GM23338 (cell line): ENCODE measurements at regions not wholly inside any gene's neighbourhood (a gene's known extent, or its start where the extent isn't known, plus 50 kb on each side); places are given as distances from the start of the nearest gene placed in this dataset.

Source experiments
- ATAC-seq: fragments of 200-7000 bp; cut with Tn5 transposase; 3 replicates; pipeline ENCODE4 v1.9.1; 2020
- DNase-seq: peaks from one replicate; pipeline ENCODE4 v3.0.0-alpha.2; 2015; ENCODE audit warnings: low spot score
- H2AFZ ChIP-seq: fragments of 200-600 bp; sonication (generic); 2 replicates; pipeline ENCODE4 v1.8.0; 2016; ENCODE audit warnings: antibody characterized with exemption, mild to moderate bottlenecking, moderate library complexity
- H3F3A ChIP-seq: fragments of 200-600 bp; sonication (generic); replicated peaks from 2 replicates; pipeline ENCODE4 v1.8.0; 2017; ENCODE audit warnings: antibody characterized with exemption, mixed run types, low read depth
- H3K27ac ChIP-seq: fragments of 200-600 bp; sonication (generic); 2 replicates; pipeline ENCODE4 v1.6.1; 2016; ENCODE audit warnings: low read depth
- H3K27me3 ChIP-seq: fragments of 200-600 bp; sonication (generic); 2 replicates; pipeline ENCODE4 v1.8.0; 2016; ENCODE audit warnings: mild to moderate bottlenecking, mixed run types, moderate library complexity; ENCODE audit not compliant: insufficient read depth
- H3K36me3 ChIP-seq: fragments of 200-600 bp; sonication (generic); 2 replicates; pipeline ENCODE4 v1.8.0; 2016; ENCODE audit warnings: mild to moderate bottlenecking; ENCODE audit not compliant: insufficient read depth
- H3K4me1 ChIP-seq: fragments of 200-600 bp; sonication (generic); 2 replicates; pipeline ENCODE4 v1.8.0; 2016; ENCODE audit warnings: mild to moderate bottlenecking, moderate library complexity; ENCODE audit not compliant: insufficient read depth
- H3K4me2 ChIP-seq: fragments of 200-600 bp; sonication (generic); 2 replicates; pipeline ENCODE4 v1.7.1; 2017; ENCODE audit warnings: mixed run types
- H3K4me3 ChIP-seq: fragments of 200-600 bp; sonication (generic); 2 replicates; pipeline ENCODE4 v1.6.1; 2016; ENCODE audit warnings: mixed run types
- H3K79me2 ChIP-seq: fragments of 200-600 bp; sonication (generic); replicated peaks from 2 replicates; pipeline ENCODE4 v1.8.0; 2017; ENCODE audit warnings: mild to moderate bottlenecking; ENCODE audit not compliant: insufficient read depth
- H3K9me2 ChIP-seq: fragments of 200-600 bp; sonication (generic); 2 replicates; pipeline ENCODE4 v1.8.0; 2017; ENCODE audit not compliant: insufficient read depth
- H4K20me1 ChIP-seq: fragments of 200-600 bp; sonication (generic); replicated peaks from 2 replicates; pipeline ENCODE4 v1.8.0; 2017; ENCODE audit warnings: mild to moderate bottlenecking; ENCODE audit not compliant: insufficient read depth
- H3K27ac Mint-ChIP-seq: 2 replicates; pipeline ENCODE4 v1.8.0; 2020; ENCODE audit warnings: inconsistent platforms, mild to moderate bottlenecking, moderate library complexity, mixed read lengths
- H3K27me3 Mint-ChIP-seq: 3 replicates; pipeline ENCODE4 v1.8.0; 2022; ENCODE audit warnings: low read depth, mild to moderate bottlenecking, moderate library complexity, mixed read lengths, inconsistent platforms; ENCODE audit not compliant: insufficient read depth, poor library complexity
- H3K36me3 Mint-ChIP-seq: 3 replicates; pipeline ENCODE4 v1.8.0; 2021; ENCODE audit warnings: low read depth, mild to moderate bottlenecking, inconsistent platforms, moderate library complexity, mixed read lengths
- H3K4me1 Mint-ChIP-seq: 3 replicates; pipeline ENCODE4 v1.8.0; 2020; ENCODE audit warnings: mild to moderate bottlenecking, inconsistent platforms, mixed read lengths
- H3K4me3 Mint-ChIP-seq: 3 replicates; pipeline ENCODE4 v1.8.0; 2021; ENCODE audit warnings: moderate library complexity, mild to moderate bottlenecking, inconsistent platforms, mixed read lengths
- H3K9me3 Mint-ChIP-seq: 3 replicates; pipeline ENCODE4 v1.8.0; 2020; ENCODE audit warnings: moderate library complexity, mild to moderate bottlenecking, inconsistent platforms, mixed read lengths
- CREB1 ChIP-seq: fragments of 250-450 bp; sonication (Bioruptor Pico); IDR thresholded peaks from 2 replicates; pipeline ENCODE4 v1.5.0; 2020; ENCODE audit warnings: low read depth, mild to moderate bottlenecking, moderate library complexity
- EZH2 ChIP-seq: fragments of 200-600 bp; sonication (generic); IDR thresholded peaks from one replicate; pipeline ENCODE4 v1.8.0; 2017; ENCODE audit warnings: antibody characterized with exemption, mild to moderate bottlenecking, low read depth; ENCODE audit not compliant: unreplicated experiment
- EZH2phosphoT487 ChIP-seq: fragments of 200-600 bp; sonication (generic); IDR thresholded peaks from one replicate; pipeline ENCODE4 v1.8.1; 2018; ENCODE audit warnings: antibody characterized with exemption; ENCODE audit not compliant: unreplicated experiment
- JUNB ChIP-seq: IDR thresholded peaks from one replicate; pipeline ENCODE4 v1.6.1; 2016; ENCODE audit warnings: antibody characterized with exemption; ENCODE audit not compliant: unreplicated experiment
- NANOG ChIP-seq: IDR thresholded peaks from 2 replicates; pipeline ENCODE4 v1.6.1; 2016; ENCODE audit warnings: antibody characterized with exemption, borderline replicate concordance
- POLR2AphosphoS5 ChIP-seq: IDR thresholded peaks from 2 replicates; pipeline ENCODE4 v1.6.1; 2016; ENCODE audit warnings: antibody characterized with exemption, low read depth
- STAT1 ChIP-seq: IDR thresholded peaks from one replicate; pipeline ENCODE4 v1.6.1; 2016; ENCODE audit warnings: antibody characterized with exemption; ENCODE audit not compliant: unreplicated experiment
- ZNF114 ChIP-seq: fragments of 250-450 bp; sonication (Bioruptor Pico); IDR thresholded peaks from 2 replicates; pipeline ENCODE4 v1.5.0; 2020; ENCODE audit warnings: mild to moderate bottlenecking, moderate library complexity
- ZNF331 ChIP-seq: fragments of 250-450 bp; sonication (Bioruptor Pico); IDR thresholded peaks from 2 replicates; pipeline ENCODE4 v1.5.0; 2020; ENCODE audit warnings: low read depth, mild to moderate bottlenecking, moderate library complexity
- TF ChIP-seq, protein P1 (sequence below): IDR thresholded peaks from one replicate; pipeline ENCODE4 v1.6.1; 2018; ENCODE audit warnings: antibody characterized with exemption; ENCODE audit not compliant: unreplicated experiment
- TF ChIP-seq, protein P2 (sequence below), 2 experiments: fragments of 200-600 bp in 1 of 2; sonication (generic) in 1 of 2; conservative IDR thresholded peaks; 2 replicates each; pipeline versions ENCODE4 v1.5.1 to v1.6.1; 2016 to 2017; ENCODE audit warnings: antibody characterized with exemption in 2 of 2, low read depth in 2 of 2, mild to moderate bottlenecking in 2 of 2, moderate library complexity in 1 of 2
- TF ChIP-seq, protein P3 (sequence below): IDR thresholded peaks from 2 replicates; pipeline ENCODE4 v1.6.1; 2016; ENCODE audit warnings: antibody characterized with exemption

DNA sequence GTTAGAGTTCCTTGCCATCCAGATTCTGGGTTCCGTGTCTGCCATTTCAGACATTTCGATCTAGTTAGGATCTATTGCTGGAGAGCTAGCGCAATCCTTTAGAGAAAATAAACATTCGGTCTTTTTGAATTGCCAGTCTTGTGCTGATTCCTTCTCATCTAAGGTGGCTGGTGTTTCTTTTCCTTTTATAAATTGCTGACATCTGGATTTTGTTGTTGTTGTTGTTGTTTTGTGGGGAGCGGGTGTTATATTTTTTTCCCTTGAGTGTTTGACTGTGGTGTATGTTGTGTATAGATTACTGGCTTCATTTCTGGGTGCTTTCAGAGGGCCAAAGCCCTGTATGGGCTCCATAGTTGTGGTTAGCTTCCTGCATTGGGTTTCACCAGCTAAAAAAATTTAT is 128.5 kb upstream of the LRP1B start (continued):
- TF ChIP-seq JUNB (no peak), CREB1 (CRISPR knock-in tag) (no peak), STAT1 (no peak), ZNF331 (CRISPR knock-in tag) (no peak), EZH2phosphoT487 (no peak)
- TF ChIP-seq, protein P1, sequence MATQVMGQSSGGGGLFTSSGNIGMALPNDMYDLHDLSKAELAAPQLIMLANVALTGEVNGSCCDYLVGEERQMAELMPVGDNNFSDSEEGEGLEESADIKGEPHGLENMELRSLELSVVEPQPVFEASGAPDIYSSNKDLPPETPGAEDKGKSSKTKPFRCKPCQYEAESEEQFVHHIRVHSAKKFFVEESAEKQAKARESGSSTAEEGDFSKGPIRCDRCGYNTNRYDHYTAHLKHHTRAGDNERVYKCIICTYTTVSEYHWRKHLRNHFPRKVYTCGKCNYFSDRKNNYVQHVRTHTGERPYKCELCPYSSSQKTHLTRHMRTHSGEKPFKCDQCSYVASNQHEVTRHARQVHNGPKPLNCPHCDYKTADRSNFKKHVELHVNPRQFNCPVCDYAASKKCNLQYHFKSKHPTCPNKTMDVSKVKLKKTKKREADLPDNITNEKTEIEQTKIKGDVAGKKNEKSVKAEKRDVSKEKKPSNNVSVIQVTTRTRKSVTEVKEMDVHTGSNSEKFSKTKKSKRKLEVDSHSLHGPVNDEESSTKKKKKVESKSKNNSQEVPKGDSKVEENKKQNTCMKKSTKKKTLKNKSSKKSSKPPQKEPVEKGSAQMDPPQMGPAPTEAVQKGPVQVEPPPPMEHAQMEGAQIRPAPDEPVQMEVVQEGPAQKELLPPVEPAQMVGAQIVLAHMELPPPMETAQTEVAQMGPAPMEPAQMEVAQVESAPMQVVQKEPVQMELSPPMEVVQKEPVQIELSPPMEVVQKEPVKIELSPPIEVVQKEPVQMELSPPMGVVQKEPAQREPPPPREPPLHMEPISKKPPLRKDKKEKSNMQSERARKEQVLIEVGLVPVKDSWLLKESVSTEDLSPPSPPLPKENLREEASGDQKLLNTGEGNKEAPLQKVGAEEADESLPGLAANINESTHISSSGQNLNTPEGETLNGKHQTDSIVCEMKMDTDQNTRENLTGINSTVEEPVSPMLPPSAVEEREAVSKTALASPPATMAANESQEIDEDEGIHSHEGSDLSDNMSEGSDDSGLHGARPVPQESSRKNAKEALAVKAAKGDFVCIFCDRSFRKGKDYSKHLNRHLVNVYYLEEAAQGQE, result no peak
- TF ChIP-seq, protein P2, sequence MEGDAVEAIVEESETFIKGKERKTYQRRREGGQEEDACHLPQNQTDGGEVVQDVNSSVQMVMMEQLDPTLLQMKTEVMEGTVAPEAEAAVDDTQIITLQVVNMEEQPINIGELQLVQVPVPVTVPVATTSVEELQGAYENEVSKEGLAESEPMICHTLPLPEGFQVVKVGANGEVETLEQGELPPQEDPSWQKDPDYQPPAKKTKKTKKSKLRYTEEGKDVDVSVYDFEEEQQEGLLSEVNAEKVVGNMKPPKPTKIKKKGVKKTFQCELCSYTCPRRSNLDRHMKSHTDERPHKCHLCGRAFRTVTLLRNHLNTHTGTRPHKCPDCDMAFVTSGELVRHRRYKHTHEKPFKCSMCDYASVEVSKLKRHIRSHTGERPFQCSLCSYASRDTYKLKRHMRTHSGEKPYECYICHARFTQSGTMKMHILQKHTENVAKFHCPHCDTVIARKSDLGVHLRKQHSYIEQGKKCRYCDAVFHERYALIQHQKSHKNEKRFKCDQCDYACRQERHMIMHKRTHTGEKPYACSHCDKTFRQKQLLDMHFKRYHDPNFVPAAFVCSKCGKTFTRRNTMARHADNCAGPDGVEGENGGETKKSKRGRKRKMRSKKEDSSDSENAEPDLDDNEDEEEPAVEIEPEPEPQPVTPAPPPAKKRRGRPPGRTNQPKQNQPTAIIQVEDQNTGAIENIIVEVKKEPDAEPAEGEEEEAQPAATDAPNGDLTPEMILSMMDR (conservative IDR thresholded peaks at IDR 0.05; ENCODE audit: low read depth in 2 of 2), result no peak
- TF ChIP-seq, protein P3, sequence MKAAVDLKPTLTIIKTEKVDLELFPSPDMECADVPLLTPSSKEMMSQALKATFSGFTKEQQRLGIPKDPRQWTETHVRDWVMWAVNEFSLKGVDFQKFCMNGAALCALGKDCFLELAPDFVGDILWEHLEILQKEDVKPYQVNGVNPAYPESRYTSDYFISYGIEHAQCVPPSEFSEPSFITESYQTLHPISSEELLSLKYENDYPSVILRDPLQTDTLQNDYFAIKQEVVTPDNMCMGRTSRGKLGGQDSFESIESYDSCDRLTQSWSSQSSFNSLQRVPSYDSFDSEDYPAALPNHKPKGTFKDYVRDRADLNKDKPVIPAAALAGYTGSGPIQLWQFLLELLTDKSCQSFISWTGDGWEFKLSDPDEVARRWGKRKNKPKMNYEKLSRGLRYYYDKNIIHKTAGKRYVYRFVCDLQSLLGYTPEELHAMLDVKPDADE, result no peak

DNA sequence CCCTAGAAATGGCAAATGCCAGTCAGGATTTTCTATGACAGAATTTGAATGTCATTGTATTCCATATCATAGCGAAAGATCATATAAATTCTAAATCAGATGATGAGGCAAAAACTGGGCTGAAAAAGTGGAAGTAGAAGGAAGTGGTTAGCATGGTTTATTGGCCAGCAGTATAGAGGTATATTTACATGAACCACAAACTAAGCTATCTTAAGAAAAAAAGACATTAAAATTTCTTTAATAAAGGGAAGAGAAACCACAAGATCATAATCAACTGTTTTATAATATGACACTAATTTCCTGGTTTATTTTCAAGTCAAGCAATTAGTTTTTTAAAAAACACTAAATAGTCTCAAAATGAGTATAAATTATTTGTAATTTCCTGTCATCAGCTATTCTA is 123.2 kb upstream of the LRP1B start:
- Histone ChIP-seq H3K4me3 (no peak overlapping the region), H3K79me2 (no peaks in the 10 kb centered on the region), H3K4me2 (no peak overlapping the region), H3K27ac (no peak overlapping the region), H4K20me1 (no peaks in the 10 kb centered on the region), H3F3A (no peaks in the 10 kb centered on the region), H2AFZ (no peak overlapping the region), H3K27me3 (no peaks in the 10 kb centered on the region), H3K36me3 (no peaks in the 10 kb centered on the region), H3K4me1 (no peaks in the 10 kb centered on the region), H3K9me2 (no peaks in the 10 kb centered on the region)
- no peak overlapping the region for H3K27ac Mint-ChIP-seq
- ATAC-seq (no peak), DNase-seq (no peak)
- H3K4me3 Mint-ChIP-seq, result no peak overlapping the region
- no peaks in the 10 kb centered on the region for H3K9me3 Mint-ChIP-seq
- H3K4me1 Mint-ChIP-seq, result peaks cover 3% of the 10 kb centered on the region; the same call in 1 of the 3 replicates
- no peaks in the 10 kb centered on the region for H3K36me3 Mint-ChIP-seq
- no peaks in the 10 kb centered on the region for H3K27me3 Mint-ChIP-seq
- TF ChIP-seq, protein P1, result no peak
- TF ChIP-seq NANOG, result no peak
- TF ChIP-seq ZNF114, result no peak
- no peak for TF ChIP-seq ZNF331 (CRISPR knock-in tag)
- no peak for TF ChIP-seq POLR2AphosphoS5
- TF ChIP-seq JUNB, result no peak
- no peak for TF ChIP-seq EZH2phosphoT487
- TF ChIP-seq, protein P3, result no peak
- TF ChIP-seq CREB1 (CRISPR knock-in tag), result no peak
- no peak for TF ChIP-seq EZH2
- no peak for TF ChIP-seq STAT1
